Tibial artery (tissue), 4 donors: ENCODE measurements at regions not wholly inside any gene's neighbourhood (a gene's known extent, or its start where the extent isn't known, plus 50 kb on each side); places are given as distances from the start of the nearest gene placed in this dataset.

Experiments
- DNase-seq, 2 donors: peaks; one replicate each; pipeline ENCODE4 v3.0.0-alpha.2; 2019
- H3K27ac ChIP-seq, 2 donors: fragments of 200-600 bp; sonication (generic) in 1 of 2; 1 replicate in 1 of 2; 2 replicates in 1 of 2; pipeline ENCODE4 v1.5.1; 2018 to 2019; ENCODE audit warnings: mild to moderate bottlenecking in 1 of 2
- H3K27me3 ChIP-seq, 2 donors: fragments of 200-600 bp; sonication (generic) in 1 of 2; one replicate each; pipeline versions ENCODE4 v1.5.1 to v1.6.0; 2016 to 2019
- H3K36me3 ChIP-seq, 3 donors: fragments of 200-600 bp; sonication (generic) in 2 of 3; one replicate each; pipeline ENCODE4 v1.5.1; 2016 to 2019; ENCODE audit warnings: mild to moderate bottlenecking in 2 of 3
- H3K4me1 ChIP-seq, 4 donors: fragments of 200-600 bp; sonication (generic) in 2 of 4; 1 replicate in 3 of 4; 2 replicates in 1 of 4; pipeline ENCODE4 v1.5.1; 2016 to 2019
- H3K4me3 ChIP-seq, 2 donors: fragments of 200-600 bp; sonication (generic) in 1 of 2; 1 replicate in 1 of 2; 2 replicates in 1 of 2; pipeline ENCODE4 v1.5.1; 2018 to 2019; ENCODE audit warnings: mild to moderate bottlenecking in 2 of 2
- H3K9me3 ChIP-seq, 3 donors: fragments of 200-600 bp; sonication (generic) in 1 of 3; one replicate each; pipeline ENCODE4 v1.5.1; 2016 to 2019
- intact Hi-C: fragments of 100-400 bp; cut with DNase I; formaldehyde crosslinking; loops from one replicate; pipeline ENCODE4 v1.15.0; 2023; ENCODE audit warnings: low total_unique reads
- TF ChIP-seq, protein P1 (sequence below), 2 experiments: fragments of 200-600 bp in 1 of 2; fragments of 450-650 bp in 1 of 2; IDR thresholded peaks; one replicate each; pipeline ENCODE4 v1.5.1; 2017 to 2019; ENCODE audit warnings: antibody characterized with exemption in 2 of 2, mild to moderate bottlenecking in 1 of 2, moderate library complexity in 1 of 2

DNA sequence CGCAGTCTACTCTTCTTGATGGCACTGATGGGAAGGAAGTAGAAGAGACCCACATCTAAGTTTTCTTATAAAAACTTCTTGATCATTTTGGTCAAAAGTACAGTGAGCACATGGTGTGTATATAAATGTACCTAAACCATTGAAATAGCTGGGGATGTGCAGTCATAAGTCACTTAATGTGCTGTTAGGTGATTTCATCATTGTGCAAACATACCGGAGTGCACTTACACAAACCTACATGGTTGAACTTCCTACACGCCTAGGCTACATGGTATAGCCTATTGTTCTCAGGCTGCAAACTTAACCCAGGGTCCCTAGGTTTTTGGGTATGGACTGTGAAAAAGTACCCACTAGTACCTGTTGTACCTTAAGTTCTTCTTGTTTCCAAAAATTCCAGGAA, 123.3 kb upstream of the ZNF438 start:
- Histone ChIP-seq H3K4me1 (peaks cover 0 to 10% (median 7%) of the 10 kb centered on the region in 4 donors), H3K27me3 (no peaks in the 10 kb centered on the region), H3K27ac (no peak overlapping the region), H3K36me3 (no peaks in the 10 kb centered on the region), H3K9me3 (no peaks in the 10 kb centered on the region), H3K4me3 (no peak overlapping the region)
- DNase-seq, result no peak
- TF ChIP-seq, protein P1, sequence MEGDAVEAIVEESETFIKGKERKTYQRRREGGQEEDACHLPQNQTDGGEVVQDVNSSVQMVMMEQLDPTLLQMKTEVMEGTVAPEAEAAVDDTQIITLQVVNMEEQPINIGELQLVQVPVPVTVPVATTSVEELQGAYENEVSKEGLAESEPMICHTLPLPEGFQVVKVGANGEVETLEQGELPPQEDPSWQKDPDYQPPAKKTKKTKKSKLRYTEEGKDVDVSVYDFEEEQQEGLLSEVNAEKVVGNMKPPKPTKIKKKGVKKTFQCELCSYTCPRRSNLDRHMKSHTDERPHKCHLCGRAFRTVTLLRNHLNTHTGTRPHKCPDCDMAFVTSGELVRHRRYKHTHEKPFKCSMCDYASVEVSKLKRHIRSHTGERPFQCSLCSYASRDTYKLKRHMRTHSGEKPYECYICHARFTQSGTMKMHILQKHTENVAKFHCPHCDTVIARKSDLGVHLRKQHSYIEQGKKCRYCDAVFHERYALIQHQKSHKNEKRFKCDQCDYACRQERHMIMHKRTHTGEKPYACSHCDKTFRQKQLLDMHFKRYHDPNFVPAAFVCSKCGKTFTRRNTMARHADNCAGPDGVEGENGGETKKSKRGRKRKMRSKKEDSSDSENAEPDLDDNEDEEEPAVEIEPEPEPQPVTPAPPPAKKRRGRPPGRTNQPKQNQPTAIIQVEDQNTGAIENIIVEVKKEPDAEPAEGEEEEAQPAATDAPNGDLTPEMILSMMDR (IDR thresholded peaks at IDR 0.05), result no peak
- intact Hi-C loops, result no loop called here

DNA sequence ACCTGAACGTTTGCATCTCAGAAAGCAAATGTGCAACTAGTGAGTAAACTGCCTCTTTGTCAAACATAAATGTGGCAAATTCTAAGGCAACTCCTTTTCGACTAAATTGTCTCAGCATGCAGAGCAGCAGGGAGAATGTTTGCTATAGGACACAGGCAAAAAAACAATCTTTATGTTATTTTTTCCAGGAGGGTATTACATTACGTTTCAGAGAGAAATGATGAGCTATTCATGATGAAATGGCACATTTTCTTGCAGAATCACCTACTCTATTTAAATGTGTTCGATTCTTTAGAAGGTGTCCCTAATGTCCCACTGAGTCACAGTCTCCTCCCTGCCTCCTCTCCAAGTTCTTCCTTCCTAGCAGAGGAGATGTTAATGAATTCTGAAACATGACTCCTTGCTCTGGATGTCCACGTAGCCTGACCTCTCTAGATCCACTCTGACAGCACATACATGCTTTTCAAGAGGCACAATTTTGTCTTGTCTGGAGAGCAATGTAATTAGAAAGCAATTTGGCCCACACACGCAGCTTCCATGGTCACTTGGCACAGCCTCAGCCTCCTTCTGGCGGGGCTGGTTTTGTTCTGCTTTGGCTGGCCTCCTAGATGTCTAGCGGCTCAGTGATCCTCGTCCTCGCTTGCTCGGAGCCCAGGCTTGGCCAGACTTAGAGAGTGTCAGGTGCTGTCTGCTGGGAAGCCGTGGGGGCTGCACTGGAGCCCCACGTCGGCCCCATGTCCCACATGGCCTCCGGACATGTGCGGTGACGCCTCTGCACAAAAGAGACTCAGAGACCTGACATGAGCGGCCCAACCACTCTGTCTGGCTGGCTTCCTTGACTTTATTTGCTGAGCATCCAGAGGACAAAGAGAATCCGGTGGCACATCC, 125.7 kb upstream of the ZNF438 start:
- Histone ChIP-seq H3K27ac (peak overlapping the region; percentile 44 to 52), H3K4me1 (peaks cover 0 to 10% (median 7%) of the 10 kb centered on the region in 4 donors), H3K4me3 (no peak overlapping the region), H3K27me3 (no peaks in the 10 kb centered on the region), H3K9me3 (no peaks in the 10 kb centered on the region), H3K36me3 (no peaks in the 10 kb centered on the region)
- TF ChIP-seq, protein P1 (IDR thresholded peaks at IDR 0.05), result no peak
- intact Hi-C loops, result no loop called here
- DNase-seq, result peak; percentile 41 to 69

DNA sequence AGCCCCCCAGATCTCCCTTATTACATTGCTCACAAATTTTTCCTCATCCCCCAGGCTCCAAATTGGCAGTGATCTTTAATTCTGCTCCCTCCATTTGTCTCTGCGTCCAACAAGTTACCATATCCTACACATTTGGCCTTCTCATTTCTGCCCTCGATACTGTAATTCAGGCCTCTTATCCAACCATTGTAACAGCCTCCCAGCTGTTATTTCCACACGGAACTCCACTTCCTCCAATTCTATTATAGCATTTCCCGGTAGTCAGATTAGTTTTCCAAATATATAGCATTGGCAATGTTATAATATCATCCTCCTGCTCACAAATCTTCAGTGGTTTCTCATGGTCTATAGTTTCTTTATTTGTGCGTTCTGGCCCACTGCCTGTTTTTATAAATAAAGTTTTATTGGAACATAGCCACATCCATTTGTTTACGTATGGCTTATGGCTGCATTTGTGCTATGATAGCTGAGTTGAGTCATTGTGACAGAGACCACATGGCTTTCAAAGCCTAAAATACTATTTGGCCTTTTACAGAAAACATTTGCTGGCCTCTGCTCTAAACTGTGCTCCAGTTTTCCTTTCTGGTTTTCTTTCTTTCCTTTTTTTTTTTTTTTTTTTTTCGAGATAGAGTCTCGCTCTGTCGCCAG, 126.5 kb upstream of the ZNF438 start:
- intact Hi-C loops, result no loop called here
- no peak for DNase-seq
- no peak overlapping the region for H3K4me3 ChIP-seq
- TF ChIP-seq, protein P1 (IDR thresholded peaks at IDR 0.05), result no peak
- no peaks in the 10 kb centered on the region for H3K27me3 ChIP-seq
- H3K36me3 ChIP-seq, result no peaks in the 10 kb centered on the region
- H3K4me1 ChIP-seq, result peaks cover 0 to 10% (median 7%) of the 10 kb centered on the region in 4 donors
- H3K9me3 ChIP-seq, result no peaks in the 10 kb centered on the region
- H3K27ac ChIP-seq, result peak overlapping the region; percentile 44 to 52

DNA sequence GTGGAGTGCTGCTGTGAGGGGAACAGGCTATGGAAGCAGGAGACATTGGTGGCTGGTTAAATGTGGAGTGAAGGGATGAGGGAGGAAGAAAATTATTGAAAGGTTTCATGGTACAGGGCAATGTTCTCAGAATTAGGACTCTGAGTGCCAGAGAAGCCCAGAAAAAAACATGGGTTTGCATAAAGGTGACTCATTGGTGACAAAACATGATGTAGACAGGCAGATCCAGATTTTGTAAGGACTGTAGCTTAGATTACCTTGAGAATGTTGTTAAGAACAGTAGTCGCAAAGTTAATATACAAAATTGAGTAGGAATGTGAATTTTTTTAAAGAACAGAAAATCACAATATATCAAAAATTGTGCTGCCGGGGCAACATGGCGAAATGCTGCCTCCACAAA, 134.9 kb upstream of the ZNF438 start:
- H3K36me3 ChIP-seq, result no peaks in the 10 kb centered on the region
- intact Hi-C loops, result no loop called here
- H3K27me3 ChIP-seq, result no peaks in the 10 kb centered on the region
- H3K4me3 ChIP-seq, result no peak overlapping the region
- H3K9me3 ChIP-seq, result peaks cover 0 to 5% (median 5%) of the 10 kb centered on the region in 3 donors
- H3K27ac ChIP-seq, result no peak overlapping the region
- TF ChIP-seq, protein P1 (IDR thresholded peaks at IDR 0.05), result no peak
- H3K4me1 ChIP-seq, result no peaks in the 10 kb centered on the region
- no peak for DNase-seq

DNA sequence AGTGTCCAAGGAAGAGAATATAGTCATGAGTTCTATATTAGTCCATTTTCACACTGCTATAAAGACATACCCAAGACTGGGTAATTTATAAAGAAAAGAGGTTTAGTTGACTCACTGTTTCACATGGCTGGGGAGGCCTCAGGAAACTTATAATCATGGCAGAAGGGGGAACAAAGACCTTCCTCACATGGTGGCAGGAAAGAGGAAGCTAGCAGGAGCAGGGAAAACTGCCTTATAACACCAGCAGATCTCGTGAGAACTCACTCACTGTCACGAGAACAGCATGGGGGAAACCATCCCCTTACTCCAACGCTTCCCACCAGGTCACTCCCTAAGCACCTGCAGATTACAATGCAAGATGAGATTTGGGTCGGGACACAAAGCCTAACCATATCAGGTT, 139.0 kb upstream of the ZNF438 start:
- Histone ChIP-seq H3K4me1 (no peaks in the 10 kb centered on the region), H3K36me3 (no peaks in the 10 kb centered on the region), H3K27me3 (no peaks in the 10 kb centered on the region), H3K27ac (no peak overlapping the region), H3K4me3 (no peak overlapping the region), H3K9me3 (peaks cover 0 to 12% (median 5%) of the 10 kb centered on the region in 3 donors)
- no peak for DNase-seq
- TF ChIP-seq, protein P1 (IDR thresholded peaks at IDR 0.05), result no peak
- intact Hi-C loops, result no loop called here
